HG02981 (cell line): ENCODE measurements at regions not wholly inside any gene's neighbourhood (a gene's known extent, or its start where the extent isn't known, plus 50 kb on each side); places are given as distances from the start of the nearest gene placed in this dataset.
"Not testable (repeated sequence)": the region's sequence is repeated elsewhere in the genome, so short reads cannot be mapped to it uniquely, and the experiment has no call there.

Experiments used
- ATAC-seq: cut with Tn5 transposase; IDR thresholded peaks from one replicate; pipeline ENCODE4 v1.9.1; 2021; ENCODE audit warnings: mild to moderate bottlenecking, moderate library complexity; ENCODE audit not compliant: unreplicated experiment

DNA sequence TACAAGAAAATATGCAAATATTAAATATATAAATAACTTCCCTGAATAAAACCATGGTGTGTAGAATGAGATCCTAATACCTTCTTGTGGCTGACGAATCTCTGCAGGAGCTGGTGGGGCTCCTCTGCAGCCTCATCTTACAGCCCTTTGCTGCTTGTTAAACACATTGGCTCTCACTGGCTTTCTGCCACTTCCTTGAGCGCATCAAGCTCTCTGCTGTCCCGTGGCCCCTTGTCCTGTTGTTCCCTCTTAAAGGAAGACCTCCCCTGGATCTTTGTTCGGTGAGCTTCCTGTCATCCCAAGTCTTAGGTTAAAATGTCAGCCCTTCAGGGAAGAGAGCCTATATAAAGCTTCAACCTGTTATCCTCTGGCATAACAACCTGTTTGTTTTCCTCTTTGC, 519.6 kb downstream of the DOK5 start:
- ATAC-seq: no peak

DNA sequence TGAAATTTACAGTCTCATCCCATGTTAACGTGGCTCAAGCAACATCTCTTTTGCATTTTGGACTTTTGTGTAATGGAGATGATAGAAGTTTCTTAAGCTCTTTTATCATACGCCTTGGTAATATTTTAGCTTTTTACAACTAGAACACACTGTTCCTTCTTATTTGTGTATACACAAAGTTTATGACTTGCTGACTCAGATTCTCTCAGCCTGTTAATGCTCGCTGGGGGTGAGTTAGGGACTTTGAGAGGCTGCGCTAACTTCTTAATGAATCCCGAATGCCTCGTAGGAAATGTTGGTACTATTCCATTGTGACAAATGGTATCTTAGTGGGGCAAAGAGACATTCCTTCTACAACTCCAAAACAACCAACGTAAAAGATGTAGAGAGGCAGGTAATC, 509.7 kb downstream of the DOK5 start:
- ATAC-seq: no peak

GRCh38 chr20:54984104-54984448, 508.7 kb downstream of the DOK5 start:
- no peak for ATAC-seq

GRCh38 chr20:54983394-54984103, 508.2 kb downstream of the DOK5 start:
- ATAC-seq: not testable (repeated sequence)

DNA sequence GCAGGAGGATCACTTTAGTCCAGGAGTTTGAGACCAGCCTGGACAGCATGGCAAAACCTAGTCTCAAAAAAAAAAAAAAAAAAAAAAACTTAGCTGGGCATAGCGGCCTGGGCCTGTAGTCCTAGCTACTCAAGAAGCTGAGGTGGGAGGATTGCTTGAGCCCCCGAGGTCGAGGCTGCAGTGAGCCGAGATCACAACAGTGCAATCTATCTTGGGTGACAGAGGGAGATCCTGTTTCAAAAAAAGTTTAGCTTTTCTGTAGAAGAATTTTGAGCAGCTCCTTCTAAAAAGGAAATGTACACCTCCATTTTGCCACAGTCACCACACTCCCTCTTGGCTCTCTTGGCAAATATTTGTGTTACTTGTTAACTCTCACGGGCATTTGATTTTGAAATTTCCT, 505.8 kb downstream of the DOK5 start:
- ATAC-seq: no peak

DNA sequence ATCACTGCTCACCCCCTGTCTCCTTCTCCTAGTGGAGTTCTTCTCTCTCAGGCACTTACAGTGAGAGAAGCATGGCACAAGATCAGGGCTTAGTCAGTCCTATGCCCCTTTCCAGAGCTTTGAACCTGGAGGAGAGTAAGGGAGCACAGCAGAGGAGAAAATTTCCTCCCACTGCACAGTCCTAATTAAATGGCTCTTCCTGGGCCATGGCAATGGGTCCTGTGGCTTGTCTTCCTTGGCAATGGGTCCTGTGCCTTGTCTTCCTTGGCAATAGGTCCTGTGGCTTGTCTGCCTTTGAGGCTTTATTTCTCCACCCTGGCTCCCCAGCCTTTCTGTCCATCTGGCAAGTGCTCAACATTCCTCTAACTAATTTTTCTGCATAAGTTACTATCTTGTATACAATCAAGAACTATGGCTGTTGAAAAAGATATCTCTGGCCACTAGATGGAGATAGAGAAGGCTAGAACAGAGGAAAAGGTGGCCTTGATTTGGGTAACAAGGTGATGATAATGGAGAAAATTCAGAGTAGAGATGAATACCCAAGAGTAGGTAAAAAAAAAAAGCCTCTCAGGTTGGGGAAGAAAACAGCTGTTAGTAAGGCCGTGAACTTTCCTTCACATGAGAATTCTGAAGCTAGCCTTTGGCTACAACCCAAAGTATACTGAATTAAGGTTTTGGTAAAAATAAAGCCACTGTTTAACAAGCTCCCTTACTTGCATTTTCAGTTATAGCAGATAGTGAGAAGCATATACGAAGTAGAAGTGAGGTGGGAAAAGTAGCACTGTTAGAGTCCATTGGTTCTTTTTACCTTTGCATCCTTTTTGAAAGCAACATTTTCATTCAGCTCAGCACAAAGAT, 504.9 kb downstream of the DOK5 start:
- ATAC-seq: no peak

GRCh38 chr20:54950304-54950703, 474.9 kb downstream of the DOK5 start:
- no peak for ATAC-seq

GRCh38 chr20:54941666-54942065, 466.3 kb downstream of the DOK5 start:
- no peak for ATAC-seq

DNA sequence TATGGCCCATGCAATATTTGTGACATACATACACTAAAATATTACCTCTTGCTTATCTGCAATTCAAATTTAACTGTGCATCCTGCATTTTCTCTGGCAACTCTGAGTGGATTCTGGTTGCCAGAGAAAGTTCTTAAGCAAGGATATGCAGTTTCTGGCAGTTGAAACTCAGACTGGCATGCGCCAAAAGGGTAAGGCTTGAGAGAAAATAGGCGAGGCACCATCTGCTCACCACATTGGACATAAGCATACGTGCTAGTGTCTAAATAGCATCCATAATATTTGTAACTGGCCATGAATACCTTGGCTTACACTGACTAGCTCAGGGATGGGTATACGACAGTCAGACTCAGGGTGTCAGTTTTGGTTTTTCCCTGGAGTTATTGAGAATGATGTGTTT, 465.1 kb downstream of the DOK5 start:
- no peak for ATAC-seq

DNA sequence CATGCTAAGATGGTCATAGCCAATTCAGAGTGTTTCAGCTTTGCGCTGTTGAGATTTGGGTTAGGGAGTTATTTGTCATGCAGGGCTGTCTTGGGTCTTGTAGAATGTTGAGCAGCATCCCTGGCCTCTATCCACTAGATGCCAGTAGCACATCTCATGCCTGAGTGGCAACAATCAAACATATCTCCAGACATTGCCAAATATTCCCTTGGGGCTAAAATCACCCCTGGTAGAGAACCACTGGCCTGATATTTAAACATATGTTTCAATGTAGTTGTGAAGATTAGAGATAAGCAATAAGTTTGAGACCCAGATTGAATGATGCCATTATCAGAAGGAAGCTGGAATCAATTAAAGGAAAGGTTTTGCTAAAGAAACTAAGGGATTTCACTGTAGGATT, 463.3 kb downstream of the DOK5 start:
- ATAC-seq: no peak

DNA sequence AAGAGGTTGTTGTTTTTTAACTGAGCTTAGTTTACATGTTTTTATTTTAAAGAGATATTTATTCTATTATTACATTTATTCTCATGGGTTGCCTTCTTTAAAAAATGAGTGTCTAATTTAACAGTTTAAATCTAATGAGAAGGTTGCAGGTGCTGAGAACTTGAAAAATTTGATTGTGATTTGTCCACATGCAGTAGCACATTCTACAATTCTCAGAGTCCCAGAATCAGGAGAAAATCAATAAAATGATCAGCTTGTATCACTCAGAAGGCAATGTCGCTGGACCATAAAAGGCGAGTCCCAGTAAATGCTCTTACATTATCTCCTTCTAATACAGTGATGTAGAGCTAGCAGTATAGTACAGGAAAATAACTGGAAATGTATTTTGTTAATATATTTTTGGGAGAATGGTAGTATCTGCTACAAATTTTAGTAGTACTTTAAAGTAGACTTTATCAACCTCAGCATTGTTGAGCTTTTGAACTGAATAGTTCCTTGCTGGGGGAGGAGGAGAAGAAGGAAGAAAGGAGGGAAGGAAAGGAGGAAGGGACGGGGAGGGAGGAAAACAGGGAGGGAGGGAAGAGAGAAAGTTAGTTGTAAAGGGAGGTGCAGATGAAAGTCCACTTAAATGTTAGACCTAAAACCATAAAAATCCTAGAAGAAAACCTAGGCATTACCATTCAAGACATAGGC, 458.0 kb downstream of the DOK5 start:
- no peak for ATAC-seq

- ATAC-seq: no peak
Observed at GRCh38 chr20:54929191-54929590, 453.8 kb downstream of the DOK5 start.

GRCh38 chr20:54928564-54928963, 453.2 kb downstream of the DOK5 start:
- no peak for ATAC-seq

DNA sequence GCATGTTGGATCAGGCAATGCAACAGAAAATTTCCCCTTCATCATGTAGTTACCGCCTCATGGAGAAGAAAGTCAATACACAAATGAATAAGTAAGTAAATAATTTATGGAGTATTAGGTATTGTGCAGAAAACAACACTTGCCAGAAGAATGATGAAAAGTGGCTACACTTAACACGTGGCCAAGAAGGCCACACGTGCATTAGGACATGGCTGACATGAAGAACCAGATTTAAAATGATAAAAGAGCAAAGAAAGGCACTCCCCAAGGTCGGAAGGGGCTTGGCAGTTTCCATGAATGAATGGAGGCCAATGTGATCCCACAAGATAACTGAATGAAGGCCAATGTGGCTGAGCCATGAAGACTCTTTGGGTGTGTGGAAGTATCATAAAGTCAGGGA, 447.2 kb downstream of the DOK5 start:
- ATAC-seq: no peak

GRCh38 chr20:54922096-54922495, 446.7 kb downstream of the DOK5 start:
- no peak for ATAC-seq

DNA sequence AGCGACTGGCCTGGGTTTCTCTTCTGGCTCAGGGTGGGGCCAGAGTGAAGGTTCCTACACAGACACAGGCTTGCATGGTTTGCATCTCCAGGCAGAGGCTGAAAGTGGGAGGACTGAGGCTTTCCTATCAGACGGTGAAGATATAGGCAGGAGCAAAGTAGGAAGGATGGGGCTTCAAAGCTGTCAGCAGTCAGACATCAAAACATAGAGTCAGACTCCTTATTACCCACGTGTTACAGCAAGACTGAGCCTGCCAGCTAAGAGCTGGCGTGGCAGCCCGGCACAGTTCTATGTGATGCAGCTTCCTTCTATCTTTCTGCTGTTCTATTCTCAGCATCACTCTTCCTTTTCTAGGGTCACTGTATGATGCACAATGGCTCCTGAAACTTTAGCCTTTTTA, 445.1 kb downstream of the DOK5 start:
- ATAC-seq: no peak

- not testable (repeated sequence) for ATAC-seq
Observed at GRCh38 chr20:54918993-54919392, 443.6 kb downstream of the DOK5 start.

- ATAC-seq: no peak
Observed at GRCh38 chr20:54914995-54915394, 439.6 kb downstream of the DOK5 start.

- ATAC-seq: no peak
Observed at GRCh38 chr20:54909702-54910101, 434.3 kb downstream of the DOK5 start.

DNA sequence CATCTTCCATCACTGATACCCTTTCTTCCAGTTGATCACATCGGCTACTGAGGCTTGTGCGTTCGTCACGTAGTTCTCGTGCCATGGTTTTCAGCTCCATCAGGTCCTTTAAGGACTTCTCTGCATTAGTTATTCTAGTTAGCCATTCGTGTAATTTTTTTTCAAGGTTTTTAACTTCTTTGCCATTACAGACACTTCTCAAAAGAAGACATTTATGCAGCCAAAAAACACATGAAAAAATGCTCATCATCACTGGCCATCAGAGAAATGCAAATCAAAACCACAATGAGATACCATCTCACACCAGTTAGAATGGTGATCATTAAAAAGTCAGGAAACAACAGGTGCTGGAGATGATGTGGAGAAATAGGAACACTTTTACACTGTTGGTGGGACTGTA, 430.7 kb downstream of the DOK5 start:
- ATAC-seq: not testable (repeated sequence)

DNA sequence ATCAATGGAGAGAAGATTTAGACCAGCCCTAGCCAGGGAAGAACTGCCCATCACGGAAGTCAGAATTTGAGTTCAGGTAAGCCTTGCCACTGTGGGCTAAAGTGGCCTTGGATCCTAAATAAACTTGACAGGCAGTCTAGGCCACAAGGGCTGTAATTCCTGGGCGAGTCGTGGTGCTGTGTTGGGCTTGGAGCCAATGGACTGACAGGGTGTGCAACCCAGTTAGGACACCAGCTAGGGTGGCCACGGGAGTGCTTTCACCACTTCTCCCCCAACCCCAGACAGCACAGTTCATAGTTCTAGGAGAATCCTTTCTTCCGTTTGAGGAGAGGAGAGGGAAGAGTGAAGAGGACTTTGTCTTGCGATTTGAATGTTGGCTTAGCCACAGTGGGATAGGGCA, 422.4 kb downstream of the DOK5 start:
- ATAC-seq: no peak

- ATAC-seq: no peak
Observed at GRCh38 chr20:54891907-54892306, 416.5 kb downstream of the DOK5 start.
